Trophoblast cell (in vitro differentiated cells and primary cell): ENCODE measurements at regions not wholly inside any gene's neighbourhood (a gene's known extent, or its start where the extent isn't known, plus 50 kb on each side); places are given as distances from the start of the nearest gene placed in this dataset.

Experiments
- DNase-seq, 2 donors: peaks; one replicate each; pipeline ENCODE4 v3.0.0-alpha.2; 2016
- H2AFZ ChIP-seq: 2 replicates; pipeline ENCODE4 v1.6.1; 2013; ENCODE audit warnings: low read length, moderate library complexity, mild to moderate bottlenecking; ENCODE audit not compliant: insufficient read depth, poor library complexity
- H2AK5ac ChIP-seq: 2 replicates; pipeline ENCODE4 v1.6.1; 2013; ENCODE audit warnings: mild to moderate bottlenecking, low read length
- H2BK120ac ChIP-seq: 2 replicates; pipeline ENCODE4 v1.6.1; 2013; ENCODE audit warnings: low read length, mild to moderate bottlenecking, moderate library complexity; ENCODE audit not compliant: insufficient read depth, poor library complexity
- H2BK12ac ChIP-seq: 2 replicates; pipeline ENCODE4 v1.6.1; 2013; ENCODE audit warnings: mild to moderate bottlenecking, low read length, moderate library complexity
- H2BK5ac ChIP-seq: 2 replicates; pipeline ENCODE4 v1.6.1; 2013; ENCODE audit warnings: low read length, low read depth, moderate library complexity, mild to moderate bottlenecking; ENCODE audit not compliant: poor library complexity
- H3K14ac ChIP-seq: 2 replicates; pipeline ENCODE4 v1.6.1; 2013; ENCODE audit warnings: mild to moderate bottlenecking, low read length
- H3K18ac ChIP-seq: 2 replicates; pipeline ENCODE4 v1.6.1; 2013; ENCODE audit warnings: mild to moderate bottlenecking, low read length
- H3K23ac ChIP-seq: 2 replicates; pipeline ENCODE4 v1.6.1; 2013; ENCODE audit warnings: low read length
- H3K27ac ChIP-seq: 2 replicates; pipeline ENCODE4 v1.5.1; 2013; ENCODE audit warnings: low read depth, mild to moderate bottlenecking, inconsistent platforms, low read length, moderate library complexity
- H3K27me3 ChIP-seq: 2 replicates; pipeline ENCODE4 v1.6.1; 2013; ENCODE audit warnings: inconsistent platforms, mild to moderate bottlenecking, low read length, moderate library complexity; ENCODE audit not compliant: insufficient read depth
- H3K36me3 ChIP-seq, 2 experiments: 1 replicate in 1 of 2; 2 replicates in 1 of 2; pipeline ENCODE4 v1.6.1; 2013; ENCODE audit warnings: low read length in 2 of 2, mild to moderate bottlenecking in 2 of 2, moderate library complexity in 1 of 2; ENCODE audit not compliant: insufficient read depth in 2 of 2, control insufficient read depth in 1 of 2
- H3K4ac ChIP-seq: 2 replicates; pipeline ENCODE4 v1.6.1; 2013; ENCODE audit warnings: low read depth, mild to moderate bottlenecking, low read length, moderate library complexity
- H3K4me1 ChIP-seq, 2 experiments: 1 replicate in 1 of 2; 2 replicates in 1 of 2; pipeline ENCODE4 v1.6.1; 2013; ENCODE audit warnings: low read length in 2 of 2, mild to moderate bottlenecking in 2 of 2, moderate library complexity in 1 of 2; ENCODE audit not compliant: insufficient read depth in 2 of 2, control insufficient read depth in 1 of 2
- H3K4me2 ChIP-seq: 2 replicates; pipeline ENCODE4 v1.6.1; 2013; ENCODE audit warnings: inconsistent platforms, mild to moderate bottlenecking, low read length, moderate library complexity
- H3K4me3 ChIP-seq: 2 replicates; pipeline ENCODE4 v1.5.1; 2013; ENCODE audit warnings: mild to moderate bottlenecking, low read depth, low read length, inconsistent platforms
- H3K79me1 ChIP-seq: one replicate; pipeline ENCODE4 v1.6.1; 2013; ENCODE audit warnings: low read length
- H3K79me2 ChIP-seq: 2 replicates; pipeline ENCODE4 v1.6.1; 2013; ENCODE audit warnings: low read length, mild to moderate bottlenecking; ENCODE audit not compliant: control insufficient read depth, insufficient read depth, poor library complexity
- H3K9ac ChIP-seq: 2 replicates; pipeline ENCODE4 v1.6.1; 2013; ENCODE audit warnings: mild to moderate bottlenecking, low read length
- H3K9me3 ChIP-seq: 2 replicates; pipeline ENCODE4 v1.6.1; 2013; ENCODE audit warnings: low read depth, mild to moderate bottlenecking, control low read depth, inconsistent platforms, low read length; ENCODE audit not compliant: insufficient read depth
- H4K12ac ChIP-seq: 2 replicates; pipeline ENCODE4 v1.6.1; 2013; ENCODE audit warnings: low read depth, mild to moderate bottlenecking, low read length, moderate library complexity
- H4K8ac ChIP-seq: 2 replicates; pipeline ENCODE4 v1.6.1; 2013; ENCODE audit warnings: low read depth, mild to moderate bottlenecking, low read length, moderate library complexity
- H4K91ac ChIP-seq: one replicate; pipeline ENCODE4 v1.6.1; 2013; ENCODE audit warnings: low read depth, mild to moderate bottlenecking, low read length, moderate library complexity
- WGBS: extraction: QIAGEN DNeasy Blood & Tissue Kit; methylation state at CpG from one replicate; pipeline ENCODE4 v1.1.7; 2013; ENCODE audit warnings: missing lambda C conversion rate; ENCODE audit not compliant: insufficient read length, insufficient coverage; ENCODE audit errors: extremely low coverage; 5-methylcytosine and 5-hydroxymethylcytosine counted together

- Histone ChIP-seq H3K4ac (no peak overlapping the region), H3K27me3 (no peaks in the 10 kb centered on the region), H3K27ac (no peak overlapping the region), H3K23ac (no peak overlapping the region), H3K36me3 (no peaks in the 10 kb centered on the region), H3K18ac (no peak overlapping the region), H3K4me2 (no peak overlapping the region), H2BK120ac (no peak overlapping the region), H3K4me3 (no peak overlapping the region), H3K79me1 (no peaks in the 10 kb centered on the region), H2BK12ac (no peak overlapping the region), H4K12ac (no peak overlapping the region), H2BK5ac (no peak overlapping the region), H3K9me3 (no peaks in the 10 kb centered on the region), H2AFZ (no peak overlapping the region), H2AK5ac (no peak overlapping the region), H4K8ac (no peak overlapping the region), H3K14ac (no peak overlapping the region), H3K4me1 (no peaks in the 10 kb centered on the region), H3K9ac (no peak overlapping the region), H4K91ac (no peak overlapping the region), H3K79me2 (no peaks in the 10 kb centered on the region)
- no CpG with 5 or more reads among the region's 1 CpG for WGBS
- no peak for DNase-seq
Measured at GRCh38 chr6:19530188-19530587, 307.0 kb upstream of the ID4 start.

GRCh38 chr6:19535351-19535750 is 301.8 kb upstream of the ID4 start:
- no peak overlapping the region for H4K91ac ChIP-seq
- no peaks in the 10 kb centered on the region for H3K27me3 ChIP-seq
- H3K79me2 ChIP-seq, result no peaks in the 10 kb centered on the region
- no peaks in the 10 kb centered on the region for H3K79me1 ChIP-seq
- no peak overlapping the region for H3K18ac ChIP-seq
- peaks cover 5% of the 10 kb centered on the region for H3K9me3 ChIP-seq
- H2BK120ac ChIP-seq, result no peak overlapping the region
- no peak overlapping the region for H2BK5ac ChIP-seq
- no peak overlapping the region for H2AK5ac ChIP-seq
- WGBS, result no CpG with 5 or more reads among the region's 2 CpGs
- no peak overlapping the region for H3K27ac ChIP-seq
- no peaks in the 10 kb centered on the region for H3K4me1 ChIP-seq
- H4K8ac ChIP-seq, result no peak overlapping the region
- H3K4ac ChIP-seq, result no peak overlapping the region
- no peak overlapping the region for H2BK12ac ChIP-seq
- no peak overlapping the region for H3K9ac ChIP-seq
- no peak overlapping the region for H2AFZ ChIP-seq
- no peak for DNase-seq
- H4K12ac ChIP-seq, result no peak overlapping the region
- H3K4me2 ChIP-seq, result no peak overlapping the region
- no peak overlapping the region for H3K4me3 ChIP-seq
- H3K36me3 ChIP-seq, result no peaks in the 10 kb centered on the region
- H3K14ac ChIP-seq, result no peak overlapping the region
- H3K23ac ChIP-seq, result no peak overlapping the region

- H4K12ac ChIP-seq, result no peak overlapping the region
- no peak overlapping the region for H2BK120ac ChIP-seq
- DNase-seq, result no peak
- H3K27ac ChIP-seq, result no peak overlapping the region
- H3K9ac ChIP-seq, result no peak overlapping the region
- no peaks in the 10 kb centered on the region for H3K27me3 ChIP-seq
- H4K8ac ChIP-seq, result no peak overlapping the region
- H3K79me2 ChIP-seq, result no peaks in the 10 kb centered on the region
- H2BK5ac ChIP-seq, result no peak overlapping the region
- no peak overlapping the region for H2BK12ac ChIP-seq
- H3K4ac ChIP-seq, result no peak overlapping the region
- no peaks in the 10 kb centered on the region for H3K4me1 ChIP-seq
- H2AK5ac ChIP-seq, result no peak overlapping the region
- H2AFZ ChIP-seq, result no peak overlapping the region
- no peak overlapping the region for H3K18ac ChIP-seq
- no peak overlapping the region for H3K4me3 ChIP-seq
- H3K4me2 ChIP-seq, result no peak overlapping the region
- H3K14ac ChIP-seq, result no peak overlapping the region
- H3K23ac ChIP-seq, result no peak overlapping the region
- H3K9me3 ChIP-seq, result peaks cover 5% of the 10 kb centered on the region
- H3K36me3 ChIP-seq, result no peaks in the 10 kb centered on the region
- H3K79me1 ChIP-seq, result no peaks in the 10 kb centered on the region
- H4K91ac ChIP-seq, result no peak overlapping the region
- WGBS, result no CpG with 5 or more reads among the region's 3 CpGs
Measured at GRCh38 chr6:19536838-19537237, 300.3 kb upstream of the ID4 start.

GRCh38 chr6:19538096-19538495 is 299.1 kb upstream of the ID4 start:
- Histone ChIP-seq H2AK5ac (no peak overlapping the region), H3K36me3 (no peaks in the 10 kb centered on the region), H3K18ac (no peak overlapping the region), H4K91ac (no peak overlapping the region), H3K23ac (no peak overlapping the region), H3K27me3 (no peaks in the 10 kb centered on the region), H3K14ac (no peak overlapping the region), H4K12ac (no peak overlapping the region), H3K4me2 (no peak overlapping the region), H2BK120ac (no peak overlapping the region), H2AFZ (no peak overlapping the region), H3K79me2 (no peaks in the 10 kb centered on the region), H3K79me1 (no peaks in the 10 kb centered on the region), H3K4ac (no peak overlapping the region), H3K27ac (no peak overlapping the region), H2BK5ac (no peak overlapping the region), H3K9me3 (peaks cover 5% of the 10 kb centered on the region), H2BK12ac (no peak overlapping the region), H3K4me3 (no peak overlapping the region), H4K8ac (no peak overlapping the region), H3K4me1 (no peaks in the 10 kb centered on the region), H3K9ac (no peak overlapping the region)
- WGBS, result no CpG with 5 or more reads among the region's 12 CpGs
- peak; percentile 99 to 100 for DNase-seq
